ENCODE measurements at regions not wholly inside any gene's neighbourhood (a gene's known extent, or its start where the extent isn't known, plus 50 kb on each side); places are given as distances from the start of the nearest gene placed in this dataset.

GRCh38 chr3:152737021-152737908, 97.7 kb upstream of the P2RY1 start:
- no peak for TF ChIP-seq CTCF (IDR thresholded peaks at IDR 0.05; ENCODE audit: low read depth, low read length, poor library complexity, severe bottlenecking)
- TF ChIP-seq EZH2phosphoT487 (IDR thresholded peaks at IDR 0.05; ENCODE audit: borderline replicate concordance, low read length): no peak
